ENCODE measurements at regions not wholly inside any gene's neighbourhood (a gene's known extent, or its start where the extent isn't known, plus 50 kb on each side); places are given as distances from the start of the nearest gene placed in this dataset.

DNA sequence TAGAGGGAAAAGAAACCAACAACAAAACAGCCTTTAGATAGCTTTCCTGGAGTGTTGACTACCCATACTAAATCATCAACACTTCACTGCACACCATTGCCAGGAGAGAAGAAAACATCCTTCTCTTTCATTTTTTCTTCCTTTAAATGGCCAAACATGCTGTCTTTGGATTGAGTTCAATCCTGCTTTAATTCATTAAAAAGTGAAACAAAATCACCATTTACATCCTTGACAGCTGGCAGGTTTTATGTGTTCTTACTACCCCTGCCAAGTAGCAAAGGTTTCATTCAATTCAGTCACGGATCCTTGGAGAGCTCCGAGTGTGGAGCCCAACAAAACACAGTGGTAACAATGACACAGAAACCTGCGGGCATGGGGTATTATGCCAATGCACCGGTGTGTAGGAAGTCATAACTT, 568.3 kb downstream of the ANKRD50 start:
- TF ChIP-seq, protein P1, sequence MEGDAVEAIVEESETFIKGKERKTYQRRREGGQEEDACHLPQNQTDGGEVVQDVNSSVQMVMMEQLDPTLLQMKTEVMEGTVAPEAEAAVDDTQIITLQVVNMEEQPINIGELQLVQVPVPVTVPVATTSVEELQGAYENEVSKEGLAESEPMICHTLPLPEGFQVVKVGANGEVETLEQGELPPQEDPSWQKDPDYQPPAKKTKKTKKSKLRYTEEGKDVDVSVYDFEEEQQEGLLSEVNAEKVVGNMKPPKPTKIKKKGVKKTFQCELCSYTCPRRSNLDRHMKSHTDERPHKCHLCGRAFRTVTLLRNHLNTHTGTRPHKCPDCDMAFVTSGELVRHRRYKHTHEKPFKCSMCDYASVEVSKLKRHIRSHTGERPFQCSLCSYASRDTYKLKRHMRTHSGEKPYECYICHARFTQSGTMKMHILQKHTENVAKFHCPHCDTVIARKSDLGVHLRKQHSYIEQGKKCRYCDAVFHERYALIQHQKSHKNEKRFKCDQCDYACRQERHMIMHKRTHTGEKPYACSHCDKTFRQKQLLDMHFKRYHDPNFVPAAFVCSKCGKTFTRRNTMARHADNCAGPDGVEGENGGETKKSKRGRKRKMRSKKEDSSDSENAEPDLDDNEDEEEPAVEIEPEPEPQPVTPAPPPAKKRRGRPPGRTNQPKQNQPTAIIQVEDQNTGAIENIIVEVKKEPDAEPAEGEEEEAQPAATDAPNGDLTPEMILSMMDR (IDR thresholded peaks at IDR 0.05; ENCODE audit: insufficient read depth, low read depth, low read length) = no peak
- TF ChIP-seq EZH2 (IDR thresholded peaks at IDR 0.05; ENCODE audit: insufficient read depth, low read length) = no peak
